AG09319 (cell line): ENCODE measurements at regions not wholly inside any gene's neighbourhood (a gene's known extent, or its start where the extent isn't known, plus 50 kb on each side); places are given as distances from the start of the nearest gene placed in this dataset.

ENCODE experiments used
- DNase-seq: peaks from one replicate; pipeline ENCODE4 v3.0.0-alpha.2; 2010; ENCODE audit warnings: low read depth; ENCODE audit errors: extremely low read depth
- TF ChIP-seq, protein P1 (sequence below): IDR thresholded peaks from 2 replicates; pipeline ENCODE4 v1.5.1; 2011; ENCODE audit warnings: low read depth, mild to moderate bottlenecking, inconsistent platforms, low read length, moderate library complexity

DNA sequence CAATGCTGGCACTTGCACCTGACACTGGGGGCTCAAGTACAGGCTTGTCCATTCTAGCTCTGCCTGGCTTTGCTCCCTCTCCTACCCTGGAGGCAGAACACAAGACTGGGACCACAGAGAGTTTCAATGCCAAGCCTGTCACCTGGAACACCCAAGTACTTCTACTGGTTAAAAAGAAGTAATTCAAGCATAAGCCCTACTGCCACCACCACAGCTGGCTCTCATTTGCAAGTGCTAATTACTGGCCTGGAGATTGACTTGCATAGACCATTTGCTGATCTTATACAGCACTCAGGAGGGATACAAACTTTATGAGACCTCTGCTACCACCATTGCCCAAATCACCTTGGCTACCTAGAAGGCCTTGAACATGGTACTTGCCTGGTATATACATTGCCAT, 1550.9 kb downstream of the C4orf33 start:
- no peak for DNase-seq
- TF ChIP-seq, protein P1, sequence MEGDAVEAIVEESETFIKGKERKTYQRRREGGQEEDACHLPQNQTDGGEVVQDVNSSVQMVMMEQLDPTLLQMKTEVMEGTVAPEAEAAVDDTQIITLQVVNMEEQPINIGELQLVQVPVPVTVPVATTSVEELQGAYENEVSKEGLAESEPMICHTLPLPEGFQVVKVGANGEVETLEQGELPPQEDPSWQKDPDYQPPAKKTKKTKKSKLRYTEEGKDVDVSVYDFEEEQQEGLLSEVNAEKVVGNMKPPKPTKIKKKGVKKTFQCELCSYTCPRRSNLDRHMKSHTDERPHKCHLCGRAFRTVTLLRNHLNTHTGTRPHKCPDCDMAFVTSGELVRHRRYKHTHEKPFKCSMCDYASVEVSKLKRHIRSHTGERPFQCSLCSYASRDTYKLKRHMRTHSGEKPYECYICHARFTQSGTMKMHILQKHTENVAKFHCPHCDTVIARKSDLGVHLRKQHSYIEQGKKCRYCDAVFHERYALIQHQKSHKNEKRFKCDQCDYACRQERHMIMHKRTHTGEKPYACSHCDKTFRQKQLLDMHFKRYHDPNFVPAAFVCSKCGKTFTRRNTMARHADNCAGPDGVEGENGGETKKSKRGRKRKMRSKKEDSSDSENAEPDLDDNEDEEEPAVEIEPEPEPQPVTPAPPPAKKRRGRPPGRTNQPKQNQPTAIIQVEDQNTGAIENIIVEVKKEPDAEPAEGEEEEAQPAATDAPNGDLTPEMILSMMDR: no peak

GRCh38 chr4:130648570-130648969, 1552.6 kb downstream of the C4orf33 start:
- no peak for DNase-seq
- TF ChIP-seq, protein P1: no peak

DNA sequence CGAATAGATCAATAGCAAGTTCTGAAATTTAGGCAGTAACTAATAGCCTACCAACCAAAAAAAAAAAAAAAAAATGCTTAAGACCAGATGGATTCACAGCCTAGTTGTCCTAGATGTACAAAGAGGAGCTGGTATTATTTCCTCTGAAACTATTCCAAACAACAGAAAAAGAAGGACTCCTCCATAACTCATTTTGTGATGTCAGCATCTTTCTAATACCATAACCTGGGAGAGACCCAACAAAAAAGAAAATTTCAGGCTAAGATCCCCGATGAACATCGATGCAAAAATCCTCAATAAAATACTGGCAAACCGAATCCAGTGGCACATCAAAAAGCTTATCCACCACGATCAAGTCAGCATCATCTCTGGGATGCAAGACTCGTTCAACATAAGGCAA, 1557.9 kb downstream of the C4orf33 start:
- no peak for DNase-seq
- TF ChIP-seq, protein P1: no peak

- DNase-seq: no peak
- TF ChIP-seq, protein P1: no peak
These were observed 1563.4 kb downstream of the C4orf33 start for GRCh38 chr4:130659320-130659719.

- DNase-seq: no peak
- TF ChIP-seq, protein P1: no peak
These were observed 1572.9 kb downstream of the C4orf33 start for GRCh38 chr4:130668859-130669258.

GRCh38 chr4:130675266-130675665, 1579.3 kb downstream of the C4orf33 start:
- TF ChIP-seq, protein P1: no peak
- no peak for DNase-seq

DNA sequence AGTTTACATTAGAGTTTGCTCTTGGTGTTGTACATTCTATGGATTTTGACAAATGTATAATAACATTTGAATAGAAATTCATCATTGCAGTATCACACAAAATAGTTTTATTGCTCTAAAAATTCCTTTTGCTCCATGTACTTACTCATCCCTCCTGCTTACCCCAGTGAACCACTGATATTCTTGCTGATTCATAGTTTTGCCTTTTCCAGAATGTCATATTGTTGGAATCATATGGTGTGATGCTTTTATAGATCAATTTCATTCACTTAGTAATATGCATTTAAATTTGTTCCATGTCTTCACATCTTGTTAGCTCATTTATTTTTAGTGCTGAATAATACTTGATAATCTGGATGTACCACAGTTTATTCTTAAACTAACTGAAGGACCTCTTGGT, 1593.2 kb downstream of the C4orf33 start:
- DNase-seq: no peak
- TF ChIP-seq, protein P1: no peak
